Sigmoid colon (tissue), 6 donors: ENCODE measurements at regions not wholly inside any gene's neighbourhood (a gene's known extent, or its start where the extent isn't known, plus 50 kb on each side); places are given as distances from the start of the nearest gene placed in this dataset.

Experiments used
- DNase-seq: peaks from one replicate; pipeline ENCODE4 v3.0.0-alpha.2; 2019
- H3K27ac ChIP-seq, 4 donors: fragments of 200-600 bp; sonication (generic); one replicate each; pipeline ENCODE4 v1.5.1; 2016 to 2019; ENCODE audit warnings: mild to moderate bottlenecking in 1 of 4
- H3K27me3 ChIP-seq, 3 donors: fragments of 200-600 bp; sonication (generic); one replicate each; pipeline ENCODE4 v1.5.1; 2019; ENCODE audit warnings: mild to moderate bottlenecking in 1 of 3
- H3K36me3 ChIP-seq, 4 donors: fragments of 200-600 bp; sonication (generic); one replicate each; pipeline ENCODE4 v1.5.1; 2016 to 2019
- H3K4me1 ChIP-seq, 4 donors: fragments of 200-600 bp; sonication (generic); one replicate each; pipeline ENCODE4 v1.5.1; 2017 to 2019
- H3K4me3 ChIP-seq, 4 donors: fragments of 200-600 bp; sonication (generic); one replicate each; pipeline ENCODE4 v1.5.1; 2017 to 2019; ENCODE audit warnings: mild to moderate bottlenecking in 2 of 4, moderate library complexity in 1 of 4
- H3K9me3 ChIP-seq, 4 donors: fragments of 200-600 bp in 3 of 4; sonication (generic) in 3 of 4; one replicate each; pipeline versions ENCODE4 v1.5.1 to v1.6.1; 2013 to 2019
- EP300 ChIP-seq, 4 donors: sonication (generic); formaldehyde crosslinking; IDR thresholded peaks; one replicate each; pipeline ENCODE4 v1.6.1; 2017; ENCODE audit warnings: antibody characterized with exemption in 4 of 4
- POLR2A ChIP-seq, 2 donors: fragments of 450-650 bp; IDR thresholded peaks; one replicate each; pipeline ENCODE4 v1.6.1; 2016; ENCODE audit warnings: antibody characterized with exemption in 2 of 2, mild to moderate bottlenecking in 2 of 2, moderate library complexity in 2 of 2
- POLR2AphosphoS5 ChIP-seq, 4 donors: sonication (generic); formaldehyde crosslinking; IDR thresholded peaks; one replicate each; pipeline ENCODE4 v1.6.1; 2017; ENCODE audit warnings: antibody characterized with exemption in 4 of 4
- WGBS, 2 donors: extraction: QIAGEN DNeasy Blood & Tissue Kit; methylation state at CpG; one replicate each; pipeline ENCODE4 v1.1.7; 2013; 5-methylcytosine and 5-hydroxymethylcytosine counted together
- intact Hi-C: fragments of 100-400 bp; cut with DNase I; formaldehyde crosslinking; loops from one replicate; pipeline ENCODE4 v1.15.1; 2023
- TF ChIP-seq, protein P1 (sequence below), 4 experiments: fragments of 450-650 bp in 3 of 4; fragments of 200-600 bp in 1 of 4; IDR thresholded peaks; one replicate each; pipeline ENCODE4 v1.5.1; 2016 to 2019; ENCODE audit warnings: antibody characterized with exemption in 4 of 4, mild to moderate bottlenecking in 3 of 4, moderate library complexity in 2 of 4
- donor health status: healthy with polysubstance abuse.
- donor health status: healthy.

DNA sequence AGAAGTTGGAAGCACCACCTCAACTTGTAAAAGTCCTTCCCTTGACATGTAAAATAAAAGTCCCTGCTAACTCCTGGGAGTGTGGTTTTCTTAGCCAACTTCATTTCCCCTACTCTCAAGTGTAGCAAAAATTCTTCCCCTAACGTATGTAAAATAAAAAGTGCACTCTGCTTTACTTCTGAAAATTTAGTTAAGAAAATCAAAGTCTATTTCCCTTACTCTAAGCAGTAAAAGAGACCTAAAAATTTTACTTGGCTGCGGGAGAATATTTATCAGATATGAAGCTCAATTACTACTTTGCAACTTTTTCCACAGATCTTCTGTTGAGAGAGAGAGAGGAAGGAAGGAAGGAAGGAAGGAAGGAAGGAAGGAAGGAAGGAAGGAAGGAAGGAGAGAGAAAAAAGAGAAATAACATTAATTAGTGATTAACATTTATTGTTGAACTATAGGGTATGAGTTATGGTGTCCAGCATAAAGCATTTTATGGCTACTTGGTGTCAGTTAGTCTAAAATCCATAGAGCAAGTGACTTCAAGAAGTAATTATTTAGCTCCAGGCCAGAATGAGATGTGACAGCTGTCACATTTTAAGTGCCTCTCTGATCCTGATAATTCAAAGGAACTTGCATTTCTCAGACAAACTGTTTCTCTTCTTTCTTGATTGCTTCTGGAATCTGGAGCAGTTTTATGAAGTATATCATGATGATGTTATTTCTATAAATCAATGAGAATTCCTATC lies 210.3 kb downstream of the TMX3 start:
- no peak overlapping the region for H3K27ac ChIP-seq
- 73 to 75% methylated on average over 2 of the region's 2 CpGs for WGBS, 2 donors
- no peaks in the 10 kb centered on the region for H3K36me3 ChIP-seq
- H3K4me3 ChIP-seq: no peak overlapping the region
- intact Hi-C loops: no loop called here
- TF ChIP-seq POLR2AphosphoS5 (IDR thresholded peaks at IDR 0.05): no peak
- TF ChIP-seq, protein P1, sequence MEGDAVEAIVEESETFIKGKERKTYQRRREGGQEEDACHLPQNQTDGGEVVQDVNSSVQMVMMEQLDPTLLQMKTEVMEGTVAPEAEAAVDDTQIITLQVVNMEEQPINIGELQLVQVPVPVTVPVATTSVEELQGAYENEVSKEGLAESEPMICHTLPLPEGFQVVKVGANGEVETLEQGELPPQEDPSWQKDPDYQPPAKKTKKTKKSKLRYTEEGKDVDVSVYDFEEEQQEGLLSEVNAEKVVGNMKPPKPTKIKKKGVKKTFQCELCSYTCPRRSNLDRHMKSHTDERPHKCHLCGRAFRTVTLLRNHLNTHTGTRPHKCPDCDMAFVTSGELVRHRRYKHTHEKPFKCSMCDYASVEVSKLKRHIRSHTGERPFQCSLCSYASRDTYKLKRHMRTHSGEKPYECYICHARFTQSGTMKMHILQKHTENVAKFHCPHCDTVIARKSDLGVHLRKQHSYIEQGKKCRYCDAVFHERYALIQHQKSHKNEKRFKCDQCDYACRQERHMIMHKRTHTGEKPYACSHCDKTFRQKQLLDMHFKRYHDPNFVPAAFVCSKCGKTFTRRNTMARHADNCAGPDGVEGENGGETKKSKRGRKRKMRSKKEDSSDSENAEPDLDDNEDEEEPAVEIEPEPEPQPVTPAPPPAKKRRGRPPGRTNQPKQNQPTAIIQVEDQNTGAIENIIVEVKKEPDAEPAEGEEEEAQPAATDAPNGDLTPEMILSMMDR (IDR thresholded peaks at IDR 0.05): no peak
- no peak for TF ChIP-seq POLR2A (IDR thresholded peaks at IDR 0.05)
- no peak for TF ChIP-seq EP300 (IDR thresholded peaks at IDR 0.05)
- H3K27me3 ChIP-seq: no peaks in the 10 kb centered on the region
- no peak for DNase-seq
- peaks cover 0 to 17% (median 5%) of the 10 kb centered on the region in 4 donors for H3K4me1 ChIP-seq
- no peaks in the 10 kb centered on the region for H3K9me3 ChIP-seq

DNA sequence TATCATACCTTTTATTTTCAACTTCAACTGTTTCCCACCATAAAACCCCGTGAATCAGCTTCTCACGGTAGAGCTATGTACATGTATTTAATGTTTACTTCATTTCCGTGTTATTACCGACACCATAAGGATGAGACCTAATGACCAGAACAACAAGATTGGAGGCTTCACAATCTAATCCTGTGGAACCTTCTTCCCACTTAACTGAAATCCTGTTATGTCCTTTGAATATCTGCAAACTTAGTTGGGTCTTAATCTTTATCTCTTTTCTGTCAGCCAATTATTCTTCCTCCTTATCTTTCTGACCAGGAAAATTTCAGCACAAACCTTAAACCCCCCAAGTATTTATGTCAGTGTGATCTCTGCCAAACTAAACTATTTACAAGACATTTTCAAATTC lies 214.4 kb downstream of the TMX3 start:
- DNase-seq: no peak
- Histone ChIP-seq H3K9me3 (no peaks in the 10 kb centered on the region), H3K4me1 (peaks cover 0 to 3% (median 1%) of the 10 kb centered on the region in 4 donors), H3K27ac (no peak overlapping the region), H3K36me3 (no peaks in the 10 kb centered on the region), H3K27me3 (no peaks in the 10 kb centered on the region), H3K4me3 (no peak overlapping the region)
- WGBS, 2 donors: 77 to 86% methylated on average over 4 of the region's 4 CpGs
- TF ChIP-seq EP300 (IDR thresholded peaks at IDR 0.05): no peak
- TF ChIP-seq, protein P1 (IDR thresholded peaks at IDR 0.05): no peak
- no peak for TF ChIP-seq POLR2AphosphoS5 (IDR thresholded peaks at IDR 0.05)
- no peak for TF ChIP-seq POLR2A (IDR thresholded peaks at IDR 0.05)
- intact Hi-C loops: no loop called here

DNA sequence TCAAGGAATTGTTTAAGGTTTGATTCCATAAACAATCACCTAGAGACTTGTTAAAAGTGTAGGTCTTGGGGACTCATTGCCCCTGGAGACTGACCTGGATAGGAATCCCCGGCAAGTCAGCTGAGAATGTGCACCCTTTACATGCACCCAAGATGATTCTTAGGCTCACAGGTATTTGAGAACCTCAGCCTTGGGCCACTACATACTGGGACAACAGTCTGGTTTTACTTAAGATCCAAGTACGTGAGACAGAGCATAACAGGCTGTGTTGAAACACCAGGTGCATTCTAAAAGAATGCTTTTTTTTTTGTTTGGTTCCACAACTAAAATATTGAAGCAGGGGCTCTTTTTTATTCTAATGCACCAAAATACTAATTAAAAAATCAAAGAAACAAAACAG lies 215.8 kb downstream of the TMX3 start:
- Histone ChIP-seq H3K27ac (no peak overlapping the region), H3K27me3 (no peaks in the 10 kb centered on the region), H3K4me3 (no peak overlapping the region), H3K36me3 (no peaks in the 10 kb centered on the region), H3K9me3 (no peaks in the 10 kb centered on the region), H3K4me1 (peaks cover 0 to 15% (median 6%) of the 10 kb centered on the region in 4 donors)
- no peak for DNase-seq
- intact Hi-C loops: no loop called here
- TF ChIP-seq EP300 (IDR thresholded peaks at IDR 0.05) (no peak), POLR2A (IDR thresholded peaks at IDR 0.05) (no peak), POLR2AphosphoS5 (IDR thresholded peaks at IDR 0.05) (no peak)
- TF ChIP-seq, protein P1 (IDR thresholded peaks at IDR 0.05): no peak
- 69 to 88% methylated on average over 2 of the region's 2 CpGs for WGBS, 2 donors

DNA sequence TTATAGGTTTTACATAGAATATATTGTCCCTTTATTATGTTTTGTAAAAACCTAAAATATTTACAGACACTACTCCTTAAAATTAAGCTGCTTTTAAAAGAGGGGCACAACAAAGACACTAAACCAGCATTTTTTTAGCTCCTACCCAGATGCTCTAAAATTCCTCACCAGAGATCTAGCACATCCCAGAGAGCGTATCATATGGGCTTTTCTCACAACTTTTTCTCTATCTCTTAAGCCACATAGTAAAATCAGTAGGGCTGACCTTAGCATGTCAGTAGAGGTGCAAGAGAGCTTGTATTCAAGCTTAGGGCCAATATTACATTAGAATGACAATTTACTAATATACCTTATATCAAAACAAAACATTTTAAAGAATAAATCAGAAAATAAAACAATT lies 216.3 kb downstream of the TMX3 start:
- H3K4me1 ChIP-seq: peaks cover 0 to 17% (median 6%) of the 10 kb centered on the region in 4 donors
- H3K27ac ChIP-seq: no peak overlapping the region
- no peaks in the 10 kb centered on the region for H3K27me3 ChIP-seq
- no peaks in the 10 kb centered on the region for H3K36me3 ChIP-seq
- 89 to 92% methylated on average over 1 of the region's 1 CpG for WGBS, 2 donors
- no peak for DNase-seq
- TF ChIP-seq EP300 (IDR thresholded peaks at IDR 0.05) (no peak), POLR2A (IDR thresholded peaks at IDR 0.05) (no peak)
- TF ChIP-seq, protein P1 (IDR thresholded peaks at IDR 0.05): no peak
- H3K4me3 ChIP-seq: no peak overlapping the region
- no peaks in the 10 kb centered on the region for H3K9me3 ChIP-seq
- intact Hi-C loops: no loop called here

DNA sequence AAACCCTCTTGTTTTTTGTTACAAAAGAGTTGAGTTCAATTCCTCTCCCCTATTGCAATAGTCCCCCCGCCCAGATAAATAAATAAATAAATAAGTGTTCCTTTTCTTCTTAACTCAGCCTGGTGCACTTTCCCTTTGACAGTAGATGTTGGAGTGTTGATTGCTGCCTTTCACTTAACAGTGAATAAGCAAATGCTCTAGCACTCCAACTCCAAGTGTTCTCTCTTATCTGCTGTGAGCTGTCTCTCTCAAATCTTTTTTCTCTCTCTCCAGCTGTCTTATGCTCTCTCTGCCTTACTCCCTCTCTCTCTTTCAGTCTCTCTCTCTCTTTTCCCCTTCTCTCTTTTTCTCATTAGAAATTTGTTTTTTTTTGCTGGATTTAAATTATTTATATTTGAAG lies 216.7 kb downstream of the TMX3 start:
- Histone ChIP-seq H3K4me1 (peaks cover 0 to 17% (median 6%) of the 10 kb centered on the region in 4 donors), H3K27ac (no peak overlapping the region), H3K36me3 (no peaks in the 10 kb centered on the region), H3K9me3 (no peaks in the 10 kb centered on the region), H3K4me3 (no peak overlapping the region), H3K27me3 (no peaks in the 10 kb centered on the region)
- no peak for DNase-seq
- WGBS, 2 donors: 61 to 87% methylated on average over 1 of the region's 1 CpG
- TF ChIP-seq, protein P1 (IDR thresholded peaks at IDR 0.05): no peak
- TF ChIP-seq POLR2A (IDR thresholded peaks at IDR 0.05): no peak
- no peak for TF ChIP-seq EP300 (IDR thresholded peaks at IDR 0.05)
- no peak for TF ChIP-seq POLR2AphosphoS5 (IDR thresholded peaks at IDR 0.05)
- intact Hi-C loops: no loop called here
